ENCODE measurements at regions not wholly inside any gene's neighbourhood (a gene's known extent, or its start where the extent isn't known, plus 50 kb on each side); places are given as distances from the start of the nearest gene placed in this dataset.

- DNase-seq = peak in 2 of 3 donors; percentile 7 to 10
These were observed 395.2 kb downstream of the RAD51AP2 start for GRCh38 chr2:17122887-17123501.

GRCh38 chr2:17115466-17115865, 402.8 kb downstream of the RAD51AP2 start:
- DNase-seq = no peak

GRCh38 chr2:17115042-17115441, 403.2 kb downstream of the RAD51AP2 start:
- no peak for DNase-seq

- DNase-seq = no peak
These were observed 410.4 kb downstream of the RAD51AP2 start for GRCh38 chr2:17107871-17108270.

- no peak for DNase-seq
These were observed 411.1 kb downstream of the RAD51AP2 start for GRCh38 chr2:17107151-17107550.

- no peak for DNase-seq
These were observed 411.8 kb downstream of the RAD51AP2 start for GRCh38 chr2:17106418-17106817.

- peak; percentile 3 to 37 (median 14) for DNase-seq
These were observed 413.8 kb downstream of the RAD51AP2 start for GRCh38 chr2:17104454-17104853.

GRCh38 chr2:17101596-17101995, 416.6 kb downstream of the RAD51AP2 start:
- no peak for DNase-seq

GRCh38 chr2:17101091-17101490, 417.1 kb downstream of the RAD51AP2 start:
- DNase-seq = no peak

GRCh38 chr2:17095340-17095739, 422.9 kb downstream of the RAD51AP2 start:
- no peak for DNase-seq

GRCh38 chr2:17093712-17094111, 424.5 kb downstream of the RAD51AP2 start:
- DNase-seq = no peak

GRCh38 chr2:17086990-17087389, 421.4 kb upstream of the CYRIA start:
- no peak for DNase-seq

- DNase-seq = no peak
These were observed 420.0 kb upstream of the CYRIA start for GRCh38 chr2:17085546-17086202.

- no peak for DNase-seq
These were observed 419.2 kb upstream of the CYRIA start for GRCh38 chr2:17084877-17085276.

- no peak for DNase-seq
These were observed 418.3 kb upstream of the CYRIA start for GRCh38 chr2:17083902-17084301.

- no peak for DNase-seq
These were observed 413.6 kb upstream of the CYRIA start for GRCh38 chr2:17079262-17079661.

GRCh38 chr2:17076533-17076932, 410.9 kb upstream of the CYRIA start:
- DNase-seq = no peak

- DNase-seq = no peak
These were observed 405.1 kb upstream of the CYRIA start for GRCh38 chr2:17070711-17071110.

- no peak for DNase-seq
These were observed 403.9 kb upstream of the CYRIA start for GRCh38 chr2:17069564-17069963.

GRCh38 chr2:17068021-17068420, 402.4 kb upstream of the CYRIA start:
- no peak for DNase-seq

GRCh38 chr2:17065536-17065935, 399.9 kb upstream of the CYRIA start:
- no peak for DNase-seq

GRCh38 chr2:17061028-17061427, 395.4 kb upstream of the CYRIA start:
- DNase-seq = no peak

GRCh38 chr2:17059458-17059857, 393.8 kb upstream of the CYRIA start:
- no peak for DNase-seq

GRCh38 chr2:17058772-17059402, 393.3 kb upstream of the CYRIA start:
- DNase-seq = no peak
